ENCODE measurements at regions not wholly inside any gene's neighbourhood (a gene's known extent, or its start where the extent isn't known, plus 50 kb on each side); places are given as distances from the start of the nearest gene placed in this dataset.

- TF ChIP-seq CTCF (IDR thresholded peaks at IDR 0.05) (no peak), EP300 (IDR thresholded peaks at IDR 0.05; ENCODE audit: low read depth) (no peak), POLR2A (IDR thresholded peaks at IDR 0.05) (no peak)
Measured at GRCh38 chr15:39074341-39074985, 506.4 kb upstream of the THBS1 start.

Data from transverse colon (tissue), 3 donors.